Prostate gland (tissue), 2 donors: ENCODE measurements at regions not wholly inside any gene's neighbourhood (a gene's known extent, or its start where the extent isn't known, plus 50 kb on each side); places are given as distances from the start of the nearest gene placed in this dataset.

Experiments
- POLR2A ChIP-seq: fragments of 450-650 bp; IDR thresholded peaks from one replicate; pipeline ENCODE4 v1.6.1; 2016; ENCODE audit warnings: antibody characterized with exemption, mild to moderate bottlenecking
- POLR2AphosphoS5 ChIP-seq: sonication (generic); formaldehyde crosslinking; IDR thresholded peaks from one replicate; pipeline ENCODE4 v1.6.1; 2017; ENCODE audit warnings: antibody characterized with exemption
- TF ChIP-seq, protein P1 (sequence below), 4 experiments: fragments of 200-600 bp in 2 of 4; fragments of 450-650 bp in 2 of 4; sonication (generic) in 2 of 4; IDR thresholded peaks; 1 replicate in 3 of 4; 2 replicates in 1 of 4; pipeline ENCODE4 v1.5.1; 2016 to 2019; ENCODE audit warnings: antibody characterized with exemption in 4 of 4, mild to moderate bottlenecking in 2 of 4, moderate library complexity in 2 of 4

DNA sequence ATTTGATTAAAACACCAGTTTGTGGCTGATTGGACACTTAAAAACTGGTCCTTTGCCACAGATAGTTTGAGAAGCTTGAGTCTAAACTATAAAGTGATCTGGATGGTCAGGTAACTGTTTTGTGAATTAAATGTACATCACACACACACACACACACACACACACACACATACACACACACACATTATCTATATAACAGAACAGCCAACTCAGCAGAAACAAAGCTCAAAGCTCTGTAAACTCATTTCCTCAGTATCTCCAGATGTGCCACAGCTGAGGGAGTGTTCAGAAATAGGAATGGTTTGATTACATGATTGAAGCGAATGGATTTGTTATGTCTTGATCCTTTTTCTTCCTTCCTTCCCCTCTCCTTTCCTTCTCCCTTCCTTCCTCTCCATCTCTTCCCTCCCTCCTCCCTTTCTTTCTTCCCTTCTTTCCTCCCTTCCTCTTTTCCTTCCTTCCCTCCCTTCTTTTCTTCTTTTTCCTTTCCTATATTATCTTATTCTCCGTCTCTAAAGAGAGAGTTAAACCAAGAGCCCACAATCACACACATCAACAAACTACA lies 100.3 kb downstream of the LLPH start:
- TF ChIP-seq, protein P1, sequence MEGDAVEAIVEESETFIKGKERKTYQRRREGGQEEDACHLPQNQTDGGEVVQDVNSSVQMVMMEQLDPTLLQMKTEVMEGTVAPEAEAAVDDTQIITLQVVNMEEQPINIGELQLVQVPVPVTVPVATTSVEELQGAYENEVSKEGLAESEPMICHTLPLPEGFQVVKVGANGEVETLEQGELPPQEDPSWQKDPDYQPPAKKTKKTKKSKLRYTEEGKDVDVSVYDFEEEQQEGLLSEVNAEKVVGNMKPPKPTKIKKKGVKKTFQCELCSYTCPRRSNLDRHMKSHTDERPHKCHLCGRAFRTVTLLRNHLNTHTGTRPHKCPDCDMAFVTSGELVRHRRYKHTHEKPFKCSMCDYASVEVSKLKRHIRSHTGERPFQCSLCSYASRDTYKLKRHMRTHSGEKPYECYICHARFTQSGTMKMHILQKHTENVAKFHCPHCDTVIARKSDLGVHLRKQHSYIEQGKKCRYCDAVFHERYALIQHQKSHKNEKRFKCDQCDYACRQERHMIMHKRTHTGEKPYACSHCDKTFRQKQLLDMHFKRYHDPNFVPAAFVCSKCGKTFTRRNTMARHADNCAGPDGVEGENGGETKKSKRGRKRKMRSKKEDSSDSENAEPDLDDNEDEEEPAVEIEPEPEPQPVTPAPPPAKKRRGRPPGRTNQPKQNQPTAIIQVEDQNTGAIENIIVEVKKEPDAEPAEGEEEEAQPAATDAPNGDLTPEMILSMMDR (IDR thresholded peaks at IDR 0.05), result no peak
- no peak for TF ChIP-seq POLR2AphosphoS5
- no peak for TF ChIP-seq POLR2A
